GM23338 (cell line): ENCODE measurements at regions not wholly inside any gene's neighbourhood (a gene's known extent, or its start where the extent isn't known, plus 50 kb on each side); places are given as distances from the start of the nearest gene placed in this dataset.
A peak's percentile ranks its signal among the peaks of the same experiment; 100 is the strongest.

ENCODE experiments used
- ATAC-seq: fragments of 200-7000 bp; cut with Tn5 transposase; 3 replicates; pipeline ENCODE4 v1.9.1; 2020
- DNase-seq: peaks from one replicate; pipeline ENCODE4 v3.0.0-alpha.2; 2015; ENCODE audit warnings: low spot score
- H2AFZ ChIP-seq: fragments of 200-600 bp; sonication (generic); 2 replicates; pipeline ENCODE4 v1.8.0; 2016; ENCODE audit warnings: antibody characterized with exemption, mild to moderate bottlenecking, moderate library complexity
- H3F3A ChIP-seq: fragments of 200-600 bp; sonication (generic); replicated peaks from 2 replicates; pipeline ENCODE4 v1.8.0; 2017; ENCODE audit warnings: antibody characterized with exemption, mixed run types, low read depth
- H3K27ac ChIP-seq: fragments of 200-600 bp; sonication (generic); 2 replicates; pipeline ENCODE4 v1.6.1; 2016; ENCODE audit warnings: low read depth
- H3K27me3 ChIP-seq: fragments of 200-600 bp; sonication (generic); 2 replicates; pipeline ENCODE4 v1.8.0; 2016; ENCODE audit warnings: mild to moderate bottlenecking, mixed run types, moderate library complexity; ENCODE audit not compliant: insufficient read depth
- H3K36me3 ChIP-seq: fragments of 200-600 bp; sonication (generic); 2 replicates; pipeline ENCODE4 v1.8.0; 2016; ENCODE audit warnings: mild to moderate bottlenecking; ENCODE audit not compliant: insufficient read depth
- H3K4me1 ChIP-seq: fragments of 200-600 bp; sonication (generic); 2 replicates; pipeline ENCODE4 v1.8.0; 2016; ENCODE audit warnings: mild to moderate bottlenecking, moderate library complexity; ENCODE audit not compliant: insufficient read depth
- H3K4me2 ChIP-seq: fragments of 200-600 bp; sonication (generic); 2 replicates; pipeline ENCODE4 v1.7.1; 2017; ENCODE audit warnings: mixed run types
- H3K4me3 ChIP-seq: fragments of 200-600 bp; sonication (generic); 2 replicates; pipeline ENCODE4 v1.6.1; 2016; ENCODE audit warnings: mixed run types
- H3K79me2 ChIP-seq: fragments of 200-600 bp; sonication (generic); replicated peaks from 2 replicates; pipeline ENCODE4 v1.8.0; 2017; ENCODE audit warnings: mild to moderate bottlenecking; ENCODE audit not compliant: insufficient read depth
- H3K9me2 ChIP-seq: fragments of 200-600 bp; sonication (generic); 2 replicates; pipeline ENCODE4 v1.8.0; 2017; ENCODE audit not compliant: insufficient read depth
- H4K20me1 ChIP-seq: fragments of 200-600 bp; sonication (generic); replicated peaks from 2 replicates; pipeline ENCODE4 v1.8.0; 2017; ENCODE audit warnings: mild to moderate bottlenecking; ENCODE audit not compliant: insufficient read depth
- H3K27ac Mint-ChIP-seq: 2 replicates; pipeline ENCODE4 v1.8.0; 2020; ENCODE audit warnings: inconsistent platforms, mild to moderate bottlenecking, moderate library complexity, mixed read lengths
- H3K27me3 Mint-ChIP-seq: 3 replicates; pipeline ENCODE4 v1.8.0; 2022; ENCODE audit warnings: low read depth, mild to moderate bottlenecking, moderate library complexity, mixed read lengths, inconsistent platforms; ENCODE audit not compliant: insufficient read depth, poor library complexity
- H3K36me3 Mint-ChIP-seq: 3 replicates; pipeline ENCODE4 v1.8.0; 2021; ENCODE audit warnings: low read depth, mild to moderate bottlenecking, inconsistent platforms, moderate library complexity, mixed read lengths
- H3K4me1 Mint-ChIP-seq: 3 replicates; pipeline ENCODE4 v1.8.0; 2020; ENCODE audit warnings: mild to moderate bottlenecking, inconsistent platforms, mixed read lengths
- H3K4me3 Mint-ChIP-seq: 3 replicates; pipeline ENCODE4 v1.8.0; 2021; ENCODE audit warnings: moderate library complexity, mild to moderate bottlenecking, inconsistent platforms, mixed read lengths
- H3K9me3 Mint-ChIP-seq: 3 replicates; pipeline ENCODE4 v1.8.0; 2020; ENCODE audit warnings: moderate library complexity, mild to moderate bottlenecking, inconsistent platforms, mixed read lengths
- CREB1 ChIP-seq: fragments of 250-450 bp; sonication (Bioruptor Pico); IDR thresholded peaks from 2 replicates; pipeline ENCODE4 v1.5.0; 2020; ENCODE audit warnings: low read depth, mild to moderate bottlenecking, moderate library complexity
- EZH2 ChIP-seq: fragments of 200-600 bp; sonication (generic); IDR thresholded peaks from one replicate; pipeline ENCODE4 v1.8.0; 2017; ENCODE audit warnings: antibody characterized with exemption, mild to moderate bottlenecking, low read depth; ENCODE audit not compliant: unreplicated experiment
- EZH2phosphoT487 ChIP-seq: fragments of 200-600 bp; sonication (generic); IDR thresholded peaks from one replicate; pipeline ENCODE4 v1.8.1; 2018; ENCODE audit warnings: antibody characterized with exemption; ENCODE audit not compliant: unreplicated experiment
- JUNB ChIP-seq: IDR thresholded peaks from one replicate; pipeline ENCODE4 v1.6.1; 2016; ENCODE audit warnings: antibody characterized with exemption; ENCODE audit not compliant: unreplicated experiment
- NANOG ChIP-seq: IDR thresholded peaks from 2 replicates; pipeline ENCODE4 v1.6.1; 2016; ENCODE audit warnings: antibody characterized with exemption, borderline replicate concordance
- POLR2AphosphoS5 ChIP-seq: IDR thresholded peaks from 2 replicates; pipeline ENCODE4 v1.6.1; 2016; ENCODE audit warnings: antibody characterized with exemption, low read depth
- STAT1 ChIP-seq: IDR thresholded peaks from one replicate; pipeline ENCODE4 v1.6.1; 2016; ENCODE audit warnings: antibody characterized with exemption; ENCODE audit not compliant: unreplicated experiment
- ZNF114 ChIP-seq: fragments of 250-450 bp; sonication (Bioruptor Pico); IDR thresholded peaks from 2 replicates; pipeline ENCODE4 v1.5.0; 2020; ENCODE audit warnings: mild to moderate bottlenecking, moderate library complexity
- ZNF331 ChIP-seq: fragments of 250-450 bp; sonication (Bioruptor Pico); IDR thresholded peaks from 2 replicates; pipeline ENCODE4 v1.5.0; 2020; ENCODE audit warnings: low read depth, mild to moderate bottlenecking, moderate library complexity
- TF ChIP-seq, protein P1 (sequence below): IDR thresholded peaks from one replicate; pipeline ENCODE4 v1.6.1; 2018; ENCODE audit warnings: antibody characterized with exemption; ENCODE audit not compliant: unreplicated experiment
- TF ChIP-seq, protein P2 (sequence below), 2 experiments: fragments of 200-600 bp in 1 of 2; sonication (generic) in 1 of 2; conservative IDR thresholded peaks; 2 replicates each; pipeline versions ENCODE4 v1.5.1 to v1.6.1; 2016 to 2017; ENCODE audit warnings: antibody characterized with exemption in 2 of 2, low read depth in 2 of 2, mild to moderate bottlenecking in 2 of 2, moderate library complexity in 1 of 2
- TF ChIP-seq, protein P3 (sequence below): IDR thresholded peaks from 2 replicates; pipeline ENCODE4 v1.6.1; 2016; ENCODE audit warnings: antibody characterized with exemption
- TF ChIP-seq, protein P4 (sequence below): fragments of 250-450 bp; sonication (Bioruptor Pico); IDR thresholded peaks from 2 replicates; pipeline ENCODE4 v1.5.0; 2020; ENCODE audit warnings: mild to moderate bottlenecking, moderate library complexity

DNA sequence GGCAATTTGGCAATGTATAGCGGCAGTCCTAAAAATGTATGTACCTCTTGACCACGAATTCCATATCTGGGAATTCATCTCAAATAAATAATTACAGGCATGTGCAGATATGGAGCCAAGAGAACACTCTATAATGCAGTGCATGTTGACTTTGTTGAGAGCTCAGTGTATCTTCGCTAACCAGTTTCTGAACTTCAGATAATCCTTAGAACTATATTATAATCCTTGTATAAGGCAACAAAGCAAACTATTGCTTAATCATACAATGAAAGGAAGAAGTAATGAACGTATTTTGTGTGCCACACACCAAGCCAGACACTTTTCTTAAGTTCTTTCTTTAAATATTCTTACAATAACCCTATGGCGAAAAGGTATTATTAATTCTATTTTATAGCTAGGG is 168.5 kb downstream of the SMIM20 start:
- ATAC-seq: no peak
- Histone ChIP-seq H3K79me2 (no peaks in the 10 kb centered on the region), H3K4me3 (no peak overlapping the region), H3K36me3 (no peaks in the 10 kb centered on the region), H4K20me1 (no peaks in the 10 kb centered on the region), H3K9me2 (0 out of 2 replicates have a peak, but pooled peaks cover 6% of the 10 kb centered on the region), H3K4me2 (no peak overlapping the region), H3F3A (no peaks in the 10 kb centered on the region), H3K4me1 (no peaks in the 10 kb centered on the region; the same call in 1 of the 2 replicates), H3K27ac (no peak overlapping the region), H3K27me3 (no peaks in the 10 kb centered on the region), H2AFZ (0 out of 2 replicates have a peak overlapping the region, but pooled peaks have one; percentile 0)
- Mint-ChIP-seq H3K9me3 (no peaks in the 10 kb centered on the region), H3K4me3 (no peak overlapping the region), H3K27ac (no peak overlapping the region), H3K4me1 (peaks cover 9% of the 10 kb centered on the region), H3K36me3 (no peaks in the 10 kb centered on the region), H3K27me3 (no peaks in the 10 kb centered on the region)
- TF ChIP-seq, protein P1, sequence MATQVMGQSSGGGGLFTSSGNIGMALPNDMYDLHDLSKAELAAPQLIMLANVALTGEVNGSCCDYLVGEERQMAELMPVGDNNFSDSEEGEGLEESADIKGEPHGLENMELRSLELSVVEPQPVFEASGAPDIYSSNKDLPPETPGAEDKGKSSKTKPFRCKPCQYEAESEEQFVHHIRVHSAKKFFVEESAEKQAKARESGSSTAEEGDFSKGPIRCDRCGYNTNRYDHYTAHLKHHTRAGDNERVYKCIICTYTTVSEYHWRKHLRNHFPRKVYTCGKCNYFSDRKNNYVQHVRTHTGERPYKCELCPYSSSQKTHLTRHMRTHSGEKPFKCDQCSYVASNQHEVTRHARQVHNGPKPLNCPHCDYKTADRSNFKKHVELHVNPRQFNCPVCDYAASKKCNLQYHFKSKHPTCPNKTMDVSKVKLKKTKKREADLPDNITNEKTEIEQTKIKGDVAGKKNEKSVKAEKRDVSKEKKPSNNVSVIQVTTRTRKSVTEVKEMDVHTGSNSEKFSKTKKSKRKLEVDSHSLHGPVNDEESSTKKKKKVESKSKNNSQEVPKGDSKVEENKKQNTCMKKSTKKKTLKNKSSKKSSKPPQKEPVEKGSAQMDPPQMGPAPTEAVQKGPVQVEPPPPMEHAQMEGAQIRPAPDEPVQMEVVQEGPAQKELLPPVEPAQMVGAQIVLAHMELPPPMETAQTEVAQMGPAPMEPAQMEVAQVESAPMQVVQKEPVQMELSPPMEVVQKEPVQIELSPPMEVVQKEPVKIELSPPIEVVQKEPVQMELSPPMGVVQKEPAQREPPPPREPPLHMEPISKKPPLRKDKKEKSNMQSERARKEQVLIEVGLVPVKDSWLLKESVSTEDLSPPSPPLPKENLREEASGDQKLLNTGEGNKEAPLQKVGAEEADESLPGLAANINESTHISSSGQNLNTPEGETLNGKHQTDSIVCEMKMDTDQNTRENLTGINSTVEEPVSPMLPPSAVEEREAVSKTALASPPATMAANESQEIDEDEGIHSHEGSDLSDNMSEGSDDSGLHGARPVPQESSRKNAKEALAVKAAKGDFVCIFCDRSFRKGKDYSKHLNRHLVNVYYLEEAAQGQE: no peak
- TF ChIP-seq ZNF114 (CRISPR knock-in tag): no peak
- no peak for TF ChIP-seq STAT1
- no peak for TF ChIP-seq POLR2AphosphoS5
- TF ChIP-seq CREB1 (CRISPR knock-in tag): no peak
- TF ChIP-seq JUNB: no peak
- no peak for TF ChIP-seq NANOG
- TF ChIP-seq, protein P2, sequence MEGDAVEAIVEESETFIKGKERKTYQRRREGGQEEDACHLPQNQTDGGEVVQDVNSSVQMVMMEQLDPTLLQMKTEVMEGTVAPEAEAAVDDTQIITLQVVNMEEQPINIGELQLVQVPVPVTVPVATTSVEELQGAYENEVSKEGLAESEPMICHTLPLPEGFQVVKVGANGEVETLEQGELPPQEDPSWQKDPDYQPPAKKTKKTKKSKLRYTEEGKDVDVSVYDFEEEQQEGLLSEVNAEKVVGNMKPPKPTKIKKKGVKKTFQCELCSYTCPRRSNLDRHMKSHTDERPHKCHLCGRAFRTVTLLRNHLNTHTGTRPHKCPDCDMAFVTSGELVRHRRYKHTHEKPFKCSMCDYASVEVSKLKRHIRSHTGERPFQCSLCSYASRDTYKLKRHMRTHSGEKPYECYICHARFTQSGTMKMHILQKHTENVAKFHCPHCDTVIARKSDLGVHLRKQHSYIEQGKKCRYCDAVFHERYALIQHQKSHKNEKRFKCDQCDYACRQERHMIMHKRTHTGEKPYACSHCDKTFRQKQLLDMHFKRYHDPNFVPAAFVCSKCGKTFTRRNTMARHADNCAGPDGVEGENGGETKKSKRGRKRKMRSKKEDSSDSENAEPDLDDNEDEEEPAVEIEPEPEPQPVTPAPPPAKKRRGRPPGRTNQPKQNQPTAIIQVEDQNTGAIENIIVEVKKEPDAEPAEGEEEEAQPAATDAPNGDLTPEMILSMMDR (conservative IDR thresholded peaks at IDR 0.05; ENCODE audit: low read depth in 2 of 2): no peak
- TF ChIP-seq, protein P3, sequence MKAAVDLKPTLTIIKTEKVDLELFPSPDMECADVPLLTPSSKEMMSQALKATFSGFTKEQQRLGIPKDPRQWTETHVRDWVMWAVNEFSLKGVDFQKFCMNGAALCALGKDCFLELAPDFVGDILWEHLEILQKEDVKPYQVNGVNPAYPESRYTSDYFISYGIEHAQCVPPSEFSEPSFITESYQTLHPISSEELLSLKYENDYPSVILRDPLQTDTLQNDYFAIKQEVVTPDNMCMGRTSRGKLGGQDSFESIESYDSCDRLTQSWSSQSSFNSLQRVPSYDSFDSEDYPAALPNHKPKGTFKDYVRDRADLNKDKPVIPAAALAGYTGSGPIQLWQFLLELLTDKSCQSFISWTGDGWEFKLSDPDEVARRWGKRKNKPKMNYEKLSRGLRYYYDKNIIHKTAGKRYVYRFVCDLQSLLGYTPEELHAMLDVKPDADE: no peak
- no peak for TF ChIP-seq EZH2
- no peak for TF ChIP-seq ZNF331 (CRISPR knock-in tag)
- TF ChIP-seq EZH2phosphoT487: no peak
- TF ChIP-seq, protein P4, sequence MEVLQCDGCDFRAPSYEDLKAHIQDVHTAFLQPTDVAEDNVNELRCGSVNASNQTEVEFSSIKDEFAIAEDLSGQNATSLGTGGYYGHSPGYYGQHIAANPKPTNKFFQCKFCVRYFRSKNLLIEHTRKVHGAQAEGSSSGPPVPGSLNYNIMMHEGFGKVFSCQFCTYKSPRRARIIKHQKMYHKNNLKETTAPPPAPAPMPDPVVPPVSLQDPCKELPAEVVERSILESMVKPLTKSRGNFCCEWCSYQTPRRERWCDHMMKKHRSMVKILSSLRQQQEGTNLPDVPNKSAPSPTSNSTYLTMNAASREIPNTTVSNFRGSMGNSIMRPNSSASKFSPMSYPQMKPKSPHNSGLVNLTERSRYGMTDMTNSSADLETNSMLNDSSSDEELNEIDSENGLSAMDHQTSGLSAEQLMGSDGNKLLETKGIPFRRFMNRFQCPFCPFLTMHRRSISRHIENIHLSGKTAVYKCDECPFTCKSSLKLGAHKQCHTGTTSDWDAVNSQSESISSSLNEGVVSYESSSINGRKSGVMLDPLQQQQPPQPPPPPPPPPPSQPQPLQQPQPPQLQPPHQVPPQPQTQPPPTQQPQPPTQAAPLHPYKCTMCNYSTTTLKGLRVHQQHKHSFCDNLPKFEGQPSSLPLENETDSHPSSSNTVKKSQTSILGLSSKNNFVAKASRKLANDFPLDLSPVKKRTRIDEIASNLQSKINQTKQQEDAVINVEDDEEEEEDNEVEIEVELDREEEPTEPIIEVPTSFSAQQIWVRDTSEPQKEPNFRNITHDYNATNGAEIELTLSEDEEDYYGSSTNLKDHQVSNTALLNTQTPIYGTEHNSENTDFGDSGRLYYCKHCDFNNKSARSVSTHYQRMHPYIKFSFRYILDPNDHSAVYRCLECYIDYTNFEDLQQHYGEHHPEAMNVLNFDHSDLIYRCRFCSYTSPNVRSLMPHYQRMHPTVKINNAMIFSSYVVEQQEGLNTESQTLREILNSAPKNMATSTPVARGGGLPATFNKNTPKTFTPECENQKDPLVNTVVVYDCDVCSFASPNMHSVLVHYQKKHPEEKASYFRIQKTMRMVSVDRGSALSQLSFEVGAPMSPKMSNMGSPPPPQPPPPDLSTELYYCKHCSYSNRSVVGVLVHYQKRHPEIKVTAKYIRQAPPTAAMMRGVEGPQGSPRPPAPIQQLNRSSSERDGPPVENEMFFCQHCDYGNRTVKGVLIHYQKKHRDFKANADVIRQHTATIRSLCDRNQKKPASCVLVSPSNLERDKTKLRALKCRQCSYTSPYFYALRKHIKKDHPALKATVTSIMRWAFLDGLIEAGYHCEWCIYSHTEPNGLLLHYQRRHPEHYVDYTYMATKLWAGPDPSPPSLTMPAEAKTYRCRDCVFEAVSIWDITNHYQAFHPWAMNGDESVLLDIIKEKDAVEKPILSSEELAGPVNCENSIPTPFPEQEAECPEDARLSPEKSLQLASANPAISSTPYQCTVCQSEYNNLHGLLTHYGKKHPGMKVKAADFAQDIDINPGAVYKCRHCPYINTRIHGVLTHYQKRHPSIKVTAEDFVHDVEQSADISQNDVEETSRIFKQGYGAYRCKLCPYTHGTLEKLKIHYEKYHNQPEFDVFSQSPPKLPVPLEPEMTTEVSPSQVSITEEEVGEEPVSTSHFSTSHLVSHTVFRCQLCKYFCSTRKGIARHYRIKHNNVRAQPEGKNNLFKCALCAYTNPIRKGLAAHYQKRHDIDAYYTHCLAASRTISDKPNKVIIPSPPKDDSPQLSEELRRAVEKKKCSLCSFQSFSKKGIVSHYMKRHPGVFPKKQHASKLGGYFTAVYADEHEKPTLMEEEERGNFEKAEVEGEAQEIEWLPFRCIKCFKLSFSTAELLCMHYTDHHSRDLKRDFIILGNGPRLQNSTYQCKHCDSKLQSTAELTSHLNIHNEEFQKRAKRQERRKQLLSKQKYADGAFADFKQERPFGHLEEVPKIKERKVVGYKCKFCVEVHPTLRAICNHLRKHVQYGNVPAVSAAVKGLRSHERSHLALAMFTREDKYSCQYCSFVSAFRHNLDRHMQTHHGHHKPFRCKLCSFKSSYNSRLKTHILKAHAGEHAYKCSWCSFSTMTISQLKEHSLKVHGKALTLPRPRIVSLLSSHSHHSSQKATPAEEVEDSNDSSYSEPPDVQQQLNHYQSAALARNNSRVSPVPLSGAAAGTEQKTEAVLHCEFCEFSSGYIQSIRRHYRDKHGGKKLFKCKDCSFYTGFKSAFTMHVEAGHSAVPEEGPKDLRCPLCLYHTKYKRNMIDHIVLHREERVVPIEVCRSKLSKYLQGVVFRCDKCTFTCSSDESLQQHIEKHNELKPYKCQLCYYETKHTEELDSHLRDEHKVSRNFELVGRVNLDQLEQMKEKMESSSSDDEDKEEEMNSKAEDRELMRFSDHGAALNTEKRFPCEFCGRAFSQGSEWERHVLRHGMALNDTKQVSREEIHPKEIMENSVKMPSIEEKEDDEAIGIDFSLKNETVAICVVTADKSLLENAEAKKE: no peak
- no peak for DNase-seq
